ENCODE measurements at regions not wholly inside any gene's neighbourhood (a gene's known extent, or its start where the extent isn't known, plus 50 kb on each side); places are given as distances from the start of the nearest gene placed in this dataset.

GRCh38 chr9:105187781-105188180 lies 56.7 kb upstream of the SLC44A1 start:
- H3K27me3 Mint-ChIP-seq (ENCODE audit: unreplicated experiment): no peaks in the 10 kb centered on the region
- peaks cover 16% of the 10 kb centered on the region for H3K9me3 Mint-ChIP-seq (ENCODE audit: unreplicated experiment)
- DNase-seq (ENCODE audit: extremely low spot score, unreplicated experiment): no peak
- peaks cover 19% of the 10 kb centered on the region for H3K4me1 Mint-ChIP-seq (ENCODE audit: unreplicated experiment)
- peaks cover 6% of the 10 kb centered on the region for H3K36me3 Mint-ChIP-seq (ENCODE audit: unreplicated experiment)
- peak overlapping the region; percentile 80 for H3K27ac Mint-ChIP-seq (ENCODE audit: unreplicated experiment)
- TF ChIP-seq, protein P1, sequence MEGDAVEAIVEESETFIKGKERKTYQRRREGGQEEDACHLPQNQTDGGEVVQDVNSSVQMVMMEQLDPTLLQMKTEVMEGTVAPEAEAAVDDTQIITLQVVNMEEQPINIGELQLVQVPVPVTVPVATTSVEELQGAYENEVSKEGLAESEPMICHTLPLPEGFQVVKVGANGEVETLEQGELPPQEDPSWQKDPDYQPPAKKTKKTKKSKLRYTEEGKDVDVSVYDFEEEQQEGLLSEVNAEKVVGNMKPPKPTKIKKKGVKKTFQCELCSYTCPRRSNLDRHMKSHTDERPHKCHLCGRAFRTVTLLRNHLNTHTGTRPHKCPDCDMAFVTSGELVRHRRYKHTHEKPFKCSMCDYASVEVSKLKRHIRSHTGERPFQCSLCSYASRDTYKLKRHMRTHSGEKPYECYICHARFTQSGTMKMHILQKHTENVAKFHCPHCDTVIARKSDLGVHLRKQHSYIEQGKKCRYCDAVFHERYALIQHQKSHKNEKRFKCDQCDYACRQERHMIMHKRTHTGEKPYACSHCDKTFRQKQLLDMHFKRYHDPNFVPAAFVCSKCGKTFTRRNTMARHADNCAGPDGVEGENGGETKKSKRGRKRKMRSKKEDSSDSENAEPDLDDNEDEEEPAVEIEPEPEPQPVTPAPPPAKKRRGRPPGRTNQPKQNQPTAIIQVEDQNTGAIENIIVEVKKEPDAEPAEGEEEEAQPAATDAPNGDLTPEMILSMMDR (IDR thresholded peaks at IDR 0.05): no peak
- H3K4me3 Mint-ChIP-seq (ENCODE audit: unreplicated experiment): no peak overlapping the region

- Mint-ChIP-seq H3K36me3 (ENCODE audit: unreplicated experiment) (peaks cover 6% of the 10 kb centered on the region), H3K4me1 (ENCODE audit: unreplicated experiment) (peaks cover 19% of the 10 kb centered on the region), H3K27me3 (ENCODE audit: unreplicated experiment) (no peaks in the 10 kb centered on the region), H3K27ac (ENCODE audit: unreplicated experiment) (no peak overlapping the region), H3K9me3 (ENCODE audit: unreplicated experiment) (peaks cover 16% of the 10 kb centered on the region), H3K4me3 (ENCODE audit: unreplicated experiment) (no peak overlapping the region)
- no peak for DNase-seq (ENCODE audit: extremely low spot score, unreplicated experiment)
- TF ChIP-seq, protein P1 (IDR thresholded peaks at IDR 0.05): no peak
Observed at GRCh38 chr9:105188746-105189145, 55.7 kb upstream of the SLC44A1 start.

DNA sequence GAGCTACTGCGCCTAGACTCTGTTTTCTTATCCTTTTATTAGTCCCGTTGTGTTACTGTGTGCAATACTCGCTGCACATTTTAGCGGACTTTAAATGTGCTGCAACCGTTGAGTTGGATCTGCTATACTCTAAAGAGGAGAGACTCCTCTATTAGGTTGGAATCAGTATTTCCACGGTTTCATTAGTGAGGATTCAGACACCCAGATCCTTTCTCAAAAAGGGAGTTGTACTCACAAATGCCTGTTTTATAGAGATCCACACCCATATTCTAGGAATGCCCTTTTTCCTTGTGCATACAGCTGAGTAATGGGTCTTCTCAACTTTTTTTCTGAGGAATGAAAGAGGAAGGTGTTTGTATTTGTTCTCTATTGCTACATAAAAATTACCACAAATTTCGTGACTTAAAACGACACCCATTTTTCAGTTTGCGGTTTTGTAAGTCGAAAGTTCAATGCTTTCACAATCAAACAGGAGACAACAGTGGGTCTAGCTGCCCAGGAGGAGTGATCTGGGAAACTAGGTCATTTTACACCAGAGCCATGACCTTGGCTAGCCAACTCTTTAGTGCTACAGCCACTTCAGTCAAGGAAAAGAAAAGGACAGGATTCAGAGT lies 52.8 kb upstream of the SLC44A1 start:
- H3K4me1 Mint-ChIP-seq (ENCODE audit: unreplicated experiment): peaks cover 20% of the 10 kb centered on the region
- TF ChIP-seq, protein P1 (IDR thresholded peaks at IDR 0.05): no peak
- no peak for DNase-seq (ENCODE audit: extremely low spot score, unreplicated experiment)
- no peak overlapping the region for H3K27ac Mint-ChIP-seq (ENCODE audit: unreplicated experiment)
- no peak overlapping the region for H3K4me3 Mint-ChIP-seq (ENCODE audit: unreplicated experiment)
- peaks cover 2% of the 10 kb centered on the region for H3K36me3 Mint-ChIP-seq (ENCODE audit: unreplicated experiment)
- no peaks in the 10 kb centered on the region for H3K27me3 Mint-ChIP-seq (ENCODE audit: unreplicated experiment)
- no peaks in the 10 kb centered on the region for H3K9me3 Mint-ChIP-seq (ENCODE audit: unreplicated experiment)

- Mint-ChIP-seq H3K4me1 (ENCODE audit: unreplicated experiment) (peaks cover 7% of the 10 kb centered on the region), H3K36me3 (ENCODE audit: unreplicated experiment) (peaks cover 2% of the 10 kb centered on the region), H3K27me3 (ENCODE audit: unreplicated experiment) (no peaks in the 10 kb centered on the region), H3K4me3 (ENCODE audit: unreplicated experiment) (no peak overlapping the region), H3K9me3 (ENCODE audit: unreplicated experiment) (no peaks in the 10 kb centered on the region), H3K27ac (ENCODE audit: unreplicated experiment) (no peak overlapping the region)
- no peak for DNase-seq (ENCODE audit: extremely low spot score, unreplicated experiment)
- TF ChIP-seq, protein P1 (IDR thresholded peaks at IDR 0.05): no peak
Observed at GRCh38 chr9:105193560-105193959, 50.9 kb upstream of the SLC44A1 start.

DNA sequence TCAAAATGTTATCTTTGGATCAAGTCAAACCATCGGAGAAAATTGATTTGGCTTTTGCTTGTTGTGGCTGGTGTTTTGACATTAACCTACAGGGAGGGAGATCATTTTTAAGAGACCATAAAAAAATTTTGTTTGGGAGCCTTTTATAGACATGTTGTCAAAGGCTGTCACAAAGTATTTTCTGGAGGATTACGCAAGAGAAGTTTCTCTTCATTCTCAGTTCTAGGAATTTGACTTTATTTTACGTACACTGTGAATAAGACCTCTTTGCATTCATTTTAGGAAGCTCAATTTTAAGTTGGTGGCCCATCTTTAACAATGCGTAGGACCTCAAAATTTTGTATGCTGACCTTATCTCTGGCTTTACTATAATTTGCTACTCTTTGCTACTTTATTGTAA lies 50.2 kb upstream of the SLC44A1 start:
- Mint-ChIP-seq H3K9me3 (ENCODE audit: unreplicated experiment) (no peaks in the 10 kb centered on the region), H3K4me3 (ENCODE audit: unreplicated experiment) (no peak overlapping the region), H3K4me1 (ENCODE audit: unreplicated experiment) (peaks cover 5% of the 10 kb centered on the region), H3K27me3 (ENCODE audit: unreplicated experiment) (no peaks in the 10 kb centered on the region), H3K27ac (ENCODE audit: unreplicated experiment) (no peak overlapping the region), H3K36me3 (ENCODE audit: unreplicated experiment) (peaks cover 2% of the 10 kb centered on the region)
- TF ChIP-seq, protein P1 (IDR thresholded peaks at IDR 0.05): no peak
- no peak for DNase-seq (ENCODE audit: extremely low spot score, unreplicated experiment)
